ENCODE measurements at regions not wholly inside any gene's neighbourhood (a gene's known extent, or its start where the extent isn't known, plus 50 kb on each side); places are given as distances from the start of the nearest gene placed in this dataset.

GRCh38 chr11:103652013-103652412, 384.4 kb upstream of the DDI1 start:
- Mint-ChIP-seq H3K27ac (no peak overlapping the region), H3K27me3 (ENCODE audit: insufficient read depth, low read depth) (no peaks in the 10 kb centered on the region), H3K4me3 (no peak overlapping the region), H3K36me3 (peaks cover 1% of the 10 kb centered on the region), H3K9me3 (peaks cover 10% of the 10 kb centered on the region), H3K4me1 (no peaks in the 10 kb centered on the region)
- DNase-seq (ENCODE audit: low spot score) = no peak
- Histone ChIP-seq H3K4me1 (no peaks in the 10 kb centered on the region), H3K9me3 (ENCODE audit: low read depth) (peaks cover 4% of the 10 kb centered on the region), H3K27ac (no peak overlapping the region), H3K27me3 (no peaks in the 10 kb centered on the region), H3K9ac (no peak overlapping the region), H3K4me3 (no peak overlapping the region), H3F3A (ENCODE audit: low read depth) (no peaks in the 10 kb centered on the region), H3K36me3 (no peaks in the 10 kb centered on the region), H4K20me1 (ENCODE audit: low read depth) (no peaks in the 10 kb centered on the region), H3K4me2 (no peak overlapping the region), H2AFZ (replicated peaks) (no peak overlapping the region), H3K79me2 (ENCODE audit: low read depth) (no peaks in the 10 kb centered on the region)
- TF ChIP-seq CTCF (IDR thresholded peaks at IDR 0.05) (no peak), EZH2phosphoT487 (IDR thresholded peaks at IDR 0.05) (no peak), EZH2 (IDR thresholded peaks at IDR 0.05) (no peak)

GRCh38 chr11:103656382-103656781, 380.1 kb upstream of the DDI1 start:
- H3K9me3 Mint-ChIP-seq = peaks cover 8% of the 10 kb centered on the region
- Histone ChIP-seq H3K4me1 (no peaks in the 10 kb centered on the region), H4K20me1 (ENCODE audit: low read depth) (no peaks in the 10 kb centered on the region), H3K27ac (no peak overlapping the region), H3K36me3 (no peaks in the 10 kb centered on the region), H3K9me3 (ENCODE audit: low read depth) (peaks cover 4% of the 10 kb centered on the region), H3K79me2 (ENCODE audit: low read depth) (no peaks in the 10 kb centered on the region), H3K4me3 (no peak overlapping the region), H3F3A (ENCODE audit: low read depth) (no peaks in the 10 kb centered on the region), H3K4me2 (no peak overlapping the region), H3K9ac (no peak overlapping the region), H2AFZ (replicated peaks) (no peak overlapping the region), H3K27me3 (no peaks in the 10 kb centered on the region)
- peaks cover 1% of the 10 kb centered on the region for H3K36me3 Mint-ChIP-seq
- DNase-seq (ENCODE audit: low spot score) = no peak
- no peaks in the 10 kb centered on the region for H3K4me1 Mint-ChIP-seq
- no peak overlapping the region for H3K27ac Mint-ChIP-seq
- TF ChIP-seq CTCF (IDR thresholded peaks at IDR 0.05) = no peak
- TF ChIP-seq EZH2phosphoT487 (IDR thresholded peaks at IDR 0.05) = no peak
- TF ChIP-seq EZH2 (IDR thresholded peaks at IDR 0.05) = no peak
- no peak overlapping the region for H3K4me3 Mint-ChIP-seq
- H3K27me3 Mint-ChIP-seq (ENCODE audit: insufficient read depth, low read depth) = no peaks in the 10 kb centered on the region

- Mint-ChIP-seq H3K9me3 (no peaks in the 10 kb centered on the region), H3K4me3 (no peak overlapping the region), H3K27me3 (ENCODE audit: insufficient read depth, low read depth) (peaks cover 2% of the 10 kb centered on the region), H3K27ac (no peak overlapping the region), H3K4me1 (no peaks in the 10 kb centered on the region), H3K36me3 (no peaks in the 10 kb centered on the region)
- peak; percentile 35 for DNase-seq (ENCODE audit: low spot score)
- peaks cover 4% of the 10 kb centered on the region for H3K9me3 ChIP-seq (ENCODE audit: low read depth)
- no peaks in the 10 kb centered on the region for H3K4me1 ChIP-seq
- no peak overlapping the region for H3K9ac ChIP-seq
- H4K20me1 ChIP-seq (ENCODE audit: low read depth) = no peaks in the 10 kb centered on the region
- no peaks in the 10 kb centered on the region for H3K27me3 ChIP-seq
- no peak overlapping the region for H3K4me2 ChIP-seq
- H3K79me2 ChIP-seq (ENCODE audit: low read depth) = no peaks in the 10 kb centered on the region
- H2AFZ ChIP-seq (replicated peaks) = no peak overlapping the region
- H3K27ac ChIP-seq = no peak overlapping the region
- H3K36me3 ChIP-seq = no peaks in the 10 kb centered on the region
- TF ChIP-seq CTCF (IDR thresholded peaks at IDR 0.05) = peak; percentile 49
- no peak for TF ChIP-seq EZH2 (IDR thresholded peaks at IDR 0.05)
- H3K4me3 ChIP-seq = no peak overlapping the region
- H3F3A ChIP-seq (ENCODE audit: low read depth) = no peaks in the 10 kb centered on the region
These were observed 377.2 kb upstream of the DDI1 start for GRCh38 chr11:103659206-103659618.

- no peak overlapping the region for H3K27ac ChIP-seq
- no peaks in the 10 kb centered on the region for H3K36me3 Mint-ChIP-seq
- H3K9ac ChIP-seq = no peak overlapping the region
- H4K20me1 ChIP-seq (ENCODE audit: low read depth) = no peaks in the 10 kb centered on the region
- peaks cover 2% of the 10 kb centered on the region for H3K27me3 Mint-ChIP-seq (ENCODE audit: insufficient read depth, low read depth)
- H3K4me3 Mint-ChIP-seq = no peak overlapping the region
- peak overlapping the region; percentile 17 for H2AFZ ChIP-seq (replicated peaks)
- no peaks in the 10 kb centered on the region for H3K9me3 Mint-ChIP-seq
- peaks cover 4% of the 10 kb centered on the region for H3K9me3 ChIP-seq (ENCODE audit: low read depth)
- H3K79me2 ChIP-seq (ENCODE audit: low read depth) = no peaks in the 10 kb centered on the region
- H3K27ac Mint-ChIP-seq = no peak overlapping the region
- no peaks in the 10 kb centered on the region for H3K36me3 ChIP-seq
- H3K4me3 ChIP-seq = no peak overlapping the region
- TF ChIP-seq EZH2 (IDR thresholded peaks at IDR 0.05) (no peak), EZH2phosphoT487 (IDR thresholded peaks at IDR 0.05) (no peak), CTCF (IDR thresholded peaks at IDR 0.05) (no peak)
- no peaks in the 10 kb centered on the region for H3K4me1 ChIP-seq
- H3F3A ChIP-seq (ENCODE audit: low read depth) = no peaks in the 10 kb centered on the region
- DNase-seq (ENCODE audit: low spot score) = no peak
- H3K4me1 Mint-ChIP-seq = no peaks in the 10 kb centered on the region
- H3K27me3 ChIP-seq = no peaks in the 10 kb centered on the region
- H3K4me2 ChIP-seq = no peak overlapping the region
These were observed 376.7 kb upstream of the DDI1 start for GRCh38 chr11:103659743-103660142.
